WERI-Rb-1 (cell line): ENCODE measurements at regions not wholly inside any gene's neighbourhood (a gene's known extent, or its start where the extent isn't known, plus 50 kb on each side); places are given as distances from the start of the nearest gene placed in this dataset.

Experiments
- DNase-seq: peaks from one replicate; pipeline ENCODE4 v3.0.0-alpha.2; 2020
- H3K27ac ChIP-seq: fragments of 250-450 bp; sonication (Bioruptor Pico); 2 replicates; pipeline ENCODE4 v1.5.1; 2020; ENCODE audit warnings: mild to moderate bottlenecking, moderate library complexity
- H3K27me3 ChIP-seq: fragments of 250-450 bp; sonication (Bioruptor Pico); 2 replicates; pipeline ENCODE4 v1.5.1; 2021; ENCODE audit warnings: mild to moderate bottlenecking, low read depth, moderate library complexity; ENCODE audit not compliant: insufficient read depth, severe bottlenecking
- H3K36me3 ChIP-seq: fragments of 250-450 bp; sonication (Bioruptor Pico); 2 replicates; pipeline ENCODE4 v1.5.1; 2020; ENCODE audit warnings: mild to moderate bottlenecking, moderate library complexity
- H3K4me3 ChIP-seq: 2 replicates; pipeline ENCODE4 v1.5.1; 2011; ENCODE audit warnings: low read depth, mild to moderate bottlenecking, control low read depth, low read length
- H3K9me3 ChIP-seq: fragments of 250-450 bp; sonication (Bioruptor Pico); 2 replicates; pipeline ENCODE4 v1.5.1; 2021; ENCODE audit warnings: mild to moderate bottlenecking, moderate library complexity; ENCODE audit not compliant: severe bottlenecking
- CTCF ChIP-seq: IDR thresholded peaks from 2 replicates; pipeline ENCODE4 v1.5.1; 2011; ENCODE audit warnings: low read depth, mild to moderate bottlenecking, control low read depth, inconsistent platforms, low read length

GRCh38 chr6:167546611-167547327 lies 221.9 kb downstream of the TTLL2 start:
- Histone ChIP-seq H3K27me3 (no peaks in the 10 kb centered on the region), H3K27ac (no peak overlapping the region), H3K4me3 (no peak overlapping the region), H3K36me3 (no peaks in the 10 kb centered on the region), H3K9me3 (no peaks in the 10 kb centered on the region)
- no peak for DNase-seq
- no peak for TF ChIP-seq CTCF

GRCh38 chr6:167547328-167547692 lies 222.4 kb downstream of the TTLL2 start:
- TF ChIP-seq CTCF = no peak
- Histone ChIP-seq H3K36me3 (no peaks in the 10 kb centered on the region), H3K9me3 (no peaks in the 10 kb centered on the region), H3K27ac (no peak overlapping the region), H3K4me3 (no peak overlapping the region), H3K27me3 (no peaks in the 10 kb centered on the region)
- DNase-seq = no peak

GRCh38 chr6:167547751-167548150 lies 222.9 kb downstream of the TTLL2 start:
- Histone ChIP-seq H3K27me3 (no peaks in the 10 kb centered on the region), H3K9me3 (no peaks in the 10 kb centered on the region), H3K4me3 (no peak overlapping the region), H3K36me3 (no peaks in the 10 kb centered on the region), H3K27ac (no peak overlapping the region)
- TF ChIP-seq CTCF = no peak
- DNase-seq = no peak

- Histone ChIP-seq H3K9me3 (no peaks in the 10 kb centered on the region), H3K27me3 (no peaks in the 10 kb centered on the region), H3K36me3 (no peaks in the 10 kb centered on the region), H3K27ac (no peak overlapping the region), H3K4me3 (no peak overlapping the region)
- TF ChIP-seq CTCF = no peak
- DNase-seq = no peak
Measured at GRCh38 chr6:167548451-167548850, 223.6 kb downstream of the TTLL2 start.

GRCh38 chr6:167549213-167549612 lies 224.3 kb downstream of the TTLL2 start:
- H3K36me3 ChIP-seq = no peaks in the 10 kb centered on the region
- no peaks in the 10 kb centered on the region for H3K27me3 ChIP-seq
- H3K4me3 ChIP-seq = no peak overlapping the region
- no peak for DNase-seq
- no peak for TF ChIP-seq CTCF
- H3K27ac ChIP-seq = no peak overlapping the region
- H3K9me3 ChIP-seq = no peaks in the 10 kb centered on the region

GRCh38 chr6:167550941-167551627 lies 226.2 kb downstream of the TTLL2 start:
- H3K27me3 ChIP-seq = no peaks in the 10 kb centered on the region
- DNase-seq = no peak
- no peaks in the 10 kb centered on the region for H3K9me3 ChIP-seq
- H3K4me3 ChIP-seq = no peak overlapping the region
- H3K36me3 ChIP-seq = no peaks in the 10 kb centered on the region
- H3K27ac ChIP-seq = no peak overlapping the region
- no peak for TF ChIP-seq CTCF
